ENCODE measurements at regions not wholly inside any gene's neighbourhood (a gene's known extent, or its start where the extent isn't known, plus 50 kb on each side); places are given as distances from the start of the nearest gene placed in this dataset.

DNA sequence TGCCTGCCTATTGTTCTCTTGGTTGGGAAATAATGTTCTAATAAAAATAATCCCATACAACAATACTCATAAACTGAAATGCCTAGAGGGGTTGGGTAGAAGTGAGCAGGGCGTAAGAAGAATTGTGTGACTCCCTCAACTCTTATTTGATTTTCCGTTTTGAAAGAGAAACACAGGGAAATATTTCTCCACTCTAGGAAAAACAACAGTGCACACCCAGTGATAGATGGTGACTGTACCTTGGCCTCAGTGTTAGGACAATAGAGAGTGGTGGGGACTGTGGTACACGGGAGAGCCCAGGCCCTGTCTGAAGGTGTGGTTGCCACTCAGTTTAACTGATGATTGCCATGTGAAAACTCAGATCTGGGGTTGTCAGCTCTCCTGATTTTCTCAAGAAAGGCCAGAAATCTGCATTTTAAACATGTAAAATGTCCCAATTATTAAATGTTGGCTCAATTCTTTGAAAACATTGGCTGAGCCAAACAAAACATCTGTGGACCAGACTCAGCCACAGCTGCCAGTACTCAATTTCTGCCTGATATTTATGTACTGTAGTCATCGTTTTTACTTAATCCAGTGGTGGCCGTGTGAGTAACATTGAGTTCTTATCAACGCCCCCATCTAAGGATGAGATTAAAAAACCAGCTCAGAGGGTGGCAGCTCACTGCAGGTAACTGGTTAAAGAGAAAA, 103.8 kb upstream of the ZNF618 start:
- 84% methylated on average over 6 of the region's 6 CpGs; no CpG with 5 or more reads in 1 of the 2 experiments for WGBS, 2 experiments (ENCODE audit: extremely low coverage in 1 of 2, insufficient coverage in 1 of 2, insufficient read length in 1 of 2, insufficient replicate concordance in 2 of 2, low coverage in 1 of 2, low lambda C conversion rate in 2 of 2, missing lambda C conversion rate in 1 of 2)
- Histone ChIP-seq H2BK5ac (ENCODE audit: low read depth, low read length) (no peak overlapping the region), H4K91ac (replicated peaks; ENCODE audit: insufficient read length, low read length) (no peak overlapping the region), H4K8ac (ENCODE audit: extremely low read depth, insufficient read depth, low read length) (no peak overlapping the region), H3K4me3 (ENCODE audit: extremely low read depth in 1 of 4, insufficient read depth in 2 of 4, low read depth in 3 of 4, low read length in 4 of 4) (no peak overlapping the region), H2BK20ac (ENCODE audit: low read length) (no peak overlapping the region), H3K27ac (ENCODE audit: low read depth, low read length) (no peak overlapping the region), H3K56ac (replicated peaks; ENCODE audit: insufficient read length, low read depth, low read length) (no peak overlapping the region), H3K9ac (replicated peaks in 1 of 4; ENCODE audit: extremely low read depth in 1 of 4, low read depth in 3 of 4, low read length in 3 of 4) (no peak overlapping the region), H3K36me3 (ENCODE audit: control insufficient read depth in 2 of 4, insufficient read depth in 4 of 4, low read length in 3 of 4) (no peaks in the 10 kb centered on the region), H2BK12ac (ENCODE audit: low read depth, low read length) (no peak overlapping the region), H3K4me2 (ENCODE audit: insufficient read depth in 1 of 2, low read depth in 2 of 2, low read length in 2 of 2) (no peak overlapping the region), H3K79me1 (ENCODE audit: low read depth, low read length) (no peaks in the 10 kb centered on the region), H3K14ac (ENCODE audit: insufficient read length) (no peak overlapping the region), H3K18ac (ENCODE audit: extremely low read depth, low read length) (no peak overlapping the region), H4K20me1 (replicated peaks in 1 of 2; ENCODE audit: control insufficient read depth in 1 of 2, insufficient read depth in 2 of 2, low read length in 2 of 2) (no peaks in the 10 kb centered on the region), H3K79me2 (ENCODE audit: control insufficient read depth in 1 of 2, insufficient read depth in 2 of 2, low read length in 2 of 2) (no peaks in the 10 kb centered on the region), H3K4ac (replicated peaks; ENCODE audit: insufficient read length, low read depth, low read length) (no peak overlapping the region), H3K4me1 (replicated peaks in 1 of 4; ENCODE audit: control insufficient read depth in 3 of 4, insufficient read depth in 4 of 4, low read length in 3 of 4) (no peaks in the 10 kb centered on the region), H2BK15ac (ENCODE audit: low read length) (no peak overlapping the region), H3K23me2 (ENCODE audit: low read depth, low read length) (no peaks in the 10 kb centered on the region), H2BK120ac (replicated peaks; ENCODE audit: low read depth, low read length) (no peak overlapping the region), H3K9me3 (ENCODE audit: insufficient read depth in 2 of 2, low read depth in 1 of 2, low read length in 1 of 2) (no peaks in the 10 kb centered on the region), H2AK5ac (ENCODE audit: low read depth, low read length) (no peak overlapping the region), H2AFZ (ENCODE audit: low read length) (no peak overlapping the region), H4K5ac (ENCODE audit: insufficient read length, low read depth, low read length) (no peak overlapping the region), H3K23ac (ENCODE audit: insufficient read length) (no peak overlapping the region), H3K27me3 (replicated peaks in 1 of 4; ENCODE audit: control insufficient read depth in 3 of 4, extremely low read depth in 1 of 4, insufficient read depth in 3 of 4, low read length in 3 of 4) (no peaks in the 10 kb centered on the region)
- DNase-seq (ENCODE audit: low read depth in 1 of 2, low spot score in 2 of 2) (no peak), FAIRE-seq (no peak)
- TF ChIP-seq SIN3A (conservative IDR thresholded peaks at IDR 0.05 in 1 of 2, IDR thresholded peaks at IDR 0.05 in 1 of 2; ENCODE audit: low read depth in 1 of 2, low read length in 2 of 2): no peak
- TF ChIP-seq GABPA (IDR thresholded peaks at IDR 0.05; ENCODE audit: borderline replicate concordance, insufficient read depth, low read length): no peak
- CTCF ChIA-PET (ENCODE audit: partially characterized antibody): interaction anchor here (1.1 to 1.2 kb wide), 2 partner anchors 22 to 25 kb away, joined by 3 read pairs; no protein-coding TSS in a partner anchor
- POLR2A ChIA-PET (ENCODE audit: partially characterized antibody): no interaction called here
